ENCODE measurements at regions not wholly inside any gene's neighbourhood (a gene's known extent, or its start where the extent isn't known, plus 50 kb on each side); places are given as distances from the start of the nearest gene placed in this dataset.

- TF ChIP-seq CTCF (IDR thresholded peaks at IDR 0.05): no peak
- no peak for TF ChIP-seq POLR2A (IDR thresholded peaks at IDR 0.05; ENCODE audit: low read depth)
- no peak for TF ChIP-seq EP300 (IDR thresholded peaks at IDR 0.05)
Observed at GRCh38 chr21:20301395-20301794, 696.8 kb upstream of the NCAM2 start.
